ENCODE measurements at regions not wholly inside any gene's neighbourhood (a gene's known extent, or its start where the extent isn't known, plus 50 kb on each side); places are given as distances from the start of the nearest gene placed in this dataset.

DNA sequence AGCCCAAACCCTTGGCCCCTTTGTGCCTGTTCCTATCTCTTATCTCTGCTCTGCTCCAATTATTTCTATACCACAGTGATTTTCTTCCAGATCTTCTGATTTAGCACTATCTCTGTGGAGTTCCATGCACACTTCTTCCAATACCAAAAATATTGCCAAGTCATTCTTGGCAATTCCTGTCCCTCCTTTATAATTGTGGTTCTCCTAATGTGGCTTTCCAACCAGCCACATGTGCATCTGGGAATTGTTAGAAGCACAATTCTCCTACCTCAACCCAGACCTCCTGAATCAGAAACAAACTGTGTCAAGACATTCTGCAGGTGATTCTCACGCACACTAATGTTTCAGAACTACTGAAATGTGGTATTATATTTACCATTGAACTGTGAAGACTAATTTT is 447.8 kb upstream of the IGFBP3 start:
- H2AFZ ChIP-seq (ENCODE audit: control insufficient read depth, low read depth, low read length) = no peak overlapping the region
- H3K27ac ChIP-seq (ENCODE audit: control insufficient read depth, insufficient read depth) = no peak overlapping the region
- RAD21 ChIA-PET (ENCODE audit: unreplicated experiment) = interaction anchor here (1.3 kb wide), 1 partner anchor 11 kb away, joined by 4 read pairs; no protein-coding TSS in a partner anchor
- TF ChIP-seq EED (IDR thresholded peaks at IDR 0.05; ENCODE audit: low read depth) (no peak), EP300 (IDR thresholded peaks at IDR 0.05; ENCODE audit: borderline replicate concordance in 1 of 2, control insufficient read depth in 1 of 2, low read depth in 2 of 2, low read length in 2 of 2) (no peak), CHD4 (IDR thresholded peaks at IDR 0.05) (no peak), FOXM1 (IDR thresholded peaks at IDR 0.05; ENCODE audit: low read depth, low read length) (no peak), SREBF1 (IDR thresholded peaks at IDR 0.05; ENCODE audit: low read length) (no peak), MTA2 (IDR thresholded peaks at IDR 0.05; ENCODE audit: low read depth) (no peak), SREBF2 (IDR thresholded peaks at IDR 0.05; ENCODE audit: low read length) (no peak), WRNIP1 (IDR thresholded peaks at IDR 0.05; ENCODE audit: borderline replicate concordance, low read depth, low read length) (no peak), JUND (IDR thresholded peaks at IDR 0.05; ENCODE audit: low read depth, low read length) (no peak), NBN (IDR thresholded peaks at IDR 0.05) (no peak), FOS (IDR thresholded peaks at IDR 0.05; ENCODE audit: borderline replicate concordance, extremely low read depth, insufficient read length) (no peak), POLR2AphosphoS5 (IDR thresholded peaks at IDR 0.05; ENCODE audit: low read length) (no peak), NFYB (IDR thresholded peaks at IDR 0.05; ENCODE audit: insufficient read depth, low read depth, low read length) (no peak)
- TF ChIP-seq, protein P1, sequence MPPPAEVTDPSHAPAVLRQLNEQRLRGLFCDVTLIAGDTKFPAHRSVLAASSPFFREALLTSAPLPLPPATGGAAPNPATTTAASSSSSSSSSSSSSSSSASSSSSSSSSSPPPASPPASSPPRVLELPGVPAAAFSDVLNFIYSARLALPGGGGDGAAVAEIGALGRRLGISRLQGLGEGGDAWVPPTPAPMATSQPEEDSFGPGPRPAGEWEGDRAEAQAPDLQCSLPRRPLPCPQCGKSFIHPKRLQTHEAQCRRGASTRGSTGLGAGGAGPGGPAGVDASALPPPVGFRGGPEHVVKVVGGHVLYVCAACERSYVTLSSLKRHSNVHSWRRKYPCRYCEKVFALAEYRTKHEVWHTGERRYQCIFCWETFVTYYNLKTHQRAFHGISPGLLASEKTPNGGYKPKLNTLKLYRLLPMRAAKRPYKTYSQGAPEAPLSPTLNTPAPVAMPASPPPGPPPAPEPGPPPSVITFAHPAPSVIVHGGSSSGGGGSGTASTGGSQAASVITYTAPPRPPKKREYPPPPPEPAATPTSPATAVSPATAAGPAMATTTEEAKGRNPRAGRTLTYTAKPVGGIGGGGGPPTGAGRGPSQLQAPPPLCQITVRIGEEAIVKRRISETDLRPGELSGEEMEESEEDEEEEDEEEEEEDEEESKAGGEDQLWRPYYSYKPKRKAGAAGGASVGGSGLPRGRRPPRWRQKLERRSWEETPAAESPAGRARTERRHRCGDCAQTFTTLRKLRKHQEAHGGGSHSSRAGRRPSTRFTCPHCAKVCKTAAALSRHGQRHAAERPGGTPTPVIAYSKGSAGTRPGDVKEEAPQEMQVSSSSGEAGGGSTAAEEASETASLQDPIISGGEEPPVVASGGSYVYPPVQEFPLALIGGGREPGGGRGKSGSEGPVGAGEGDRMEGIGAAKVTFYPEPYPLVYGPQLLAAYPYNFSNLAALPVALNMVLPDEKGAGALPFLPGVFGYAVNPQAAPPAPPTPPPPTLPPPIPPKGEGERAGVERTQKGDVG (CRISPR knock-in tag; IDR thresholded peaks at IDR 0.05) = no peak
- TF ChIP-seq, protein P2, sequence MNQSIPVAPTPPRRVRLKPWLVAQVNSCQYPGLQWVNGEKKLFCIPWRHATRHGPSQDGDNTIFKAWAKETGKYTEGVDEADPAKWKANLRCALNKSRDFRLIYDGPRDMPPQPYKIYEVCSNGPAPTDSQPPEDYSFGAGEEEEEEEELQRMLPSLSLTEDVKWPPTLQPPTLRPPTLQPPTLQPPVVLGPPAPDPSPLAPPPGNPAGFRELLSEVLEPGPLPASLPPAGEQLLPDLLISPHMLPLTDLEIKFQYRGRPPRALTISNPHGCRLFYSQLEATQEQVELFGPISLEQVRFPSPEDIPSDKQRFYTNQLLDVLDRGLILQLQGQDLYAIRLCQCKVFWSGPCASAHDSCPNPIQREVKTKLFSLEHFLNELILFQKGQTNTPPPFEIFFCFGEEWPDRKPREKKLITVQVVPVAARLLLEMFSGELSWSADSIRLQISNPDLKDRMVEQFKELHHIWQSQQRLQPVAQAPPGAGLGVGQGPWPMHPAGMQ (IDR thresholded peaks at IDR 0.05; ENCODE audit: borderline replicate concordance) = no peak
- no peaks in the 10 kb centered on the region for H3K79me2 ChIP-seq (ENCODE audit: control insufficient read depth, insufficient read depth, low read length)
- CTCF ChIA-PET = interaction anchor here (0.8 to 1.1 kb wide), 3 partner anchors 9 to 452 kb away, joined by 3 to 4 read pairs (median 3); no protein-coding TSS in a partner anchor
- no peak overlapping the region for H3K9ac ChIP-seq (ENCODE audit: control insufficient read depth, insufficient read depth, low read length)
- H3K27me3 ChIP-seq (replicated peaks in 1 of 2; ENCODE audit: control insufficient read depth in 2 of 2, insufficient read depth in 2 of 2, low read length in 1 of 2) = no peaks in the 10 kb centered on the region
- H3K9me3 ChIP-seq (replicated peaks; ENCODE audit: control insufficient read depth, insufficient read depth, low read length) = no peaks in the 10 kb centered on the region
- POLR2A ChIA-PET = no interaction called here
- BruUV-seq (replicated peaks) = no TSS peak
- H4K20me1 ChIP-seq (ENCODE audit: control insufficient read depth, insufficient read depth) = no peaks in the 10 kb centered on the region
- no peaks in the 10 kb centered on the region for H3K4me1 ChIP-seq (ENCODE audit: control insufficient read depth, insufficient read depth, low read length)
- FAIRE-seq = no peak
- no peak for ATAC-seq
- intact Hi-C loops (cut with micrococcal nuclease; ENCODE audit: unreplicated experiment) (no loop called here), in situ Hi-C loops (cut with MboI) (loop anchor here (25.0 kb wide), 1 partner anchor 718 kb away; no protein-coding TSS in a partner anchor)
- H3K4me3 ChIP-seq = no peak overlapping the region
- H3K36me3 ChIP-seq (ENCODE audit: control insufficient read depth in 2 of 2, insufficient read depth in 2 of 2, low read length in 1 of 2) = no peaks in the 10 kb centered on the region
- SMC1A ChIA-PET (ENCODE audit: uncharacterized antibody, unreplicated experiment) = interaction anchor here (1.5 kb wide), 2 partner anchors 12 to 446 kb away, joined by 3 to 5 read pairs; no protein-coding TSS in a partner anchor
- H3K4me2 ChIP-seq (ENCODE audit: control insufficient read depth, insufficient read depth) = no peak overlapping the region
- no peak for DNase-seq (ENCODE audit: low read depth, low spot score)
- WGBS (ENCODE audit: insufficient coverage, insufficient replicate concordance, low lambda C conversion rate, missing lambda C conversion rate) = 43% methylated on average over 1 of the region's 1 CpG
